Panc1 (cell line): ENCODE measurements at regions not wholly inside any gene's neighbourhood (a gene's known extent, or its start where the extent isn't known, plus 50 kb on each side); places are given as distances from the start of the nearest gene placed in this dataset.

Experiments used
- ATAC-seq: fragments of 200-7000 bp; cut with Tn5 transposase; 2 replicates; pipeline ENCODE4 v1.9.1; 2020; ENCODE audit warnings: mild to moderate bottlenecking, moderate library complexity
- BruUV-seq: library from RNA; stranded (reverse); fragments of 400-500 nt; replicated peaks from 2 replicates; lab custom pipeline; 2021; lab: Mats Ljungman, UMichigan
- CTCF ChIA-PET: fragments of 300-600 bp; sonication (Branson Sonifier 250); formaldehyde crosslinking; loops from one replicate; lab custom pipeline; 2022; ENCODE audit warnings: antibody characterized with exemption; lab: Charles Lee
- POLR2A ChIA-PET: fragments of 300-600 bp; sonication (Branson Sonifier 250); formaldehyde crosslinking; loops from one replicate; lab custom pipeline; 2022; ENCODE audit warnings: antibody characterized with exemption; lab: Charles Lee
- DNase-seq: peaks from one replicate; pipeline ENCODE4 v3.0.0-alpha.2; 2010; ENCODE audit warnings: low read depth, low spot score
- H3K27ac ChIP-seq: 2 replicates; pipeline ENCODE4 v1.5.1; 2011; ENCODE audit warnings: mild to moderate bottlenecking, low read length, inconsistent platforms
- H3K27me3 ChIP-seq: fragments of 200-500 bp; sonication (Bioruptor generic); 2 replicates; pipeline ENCODE4 v1.6.0; 2014; ENCODE audit warnings: low read length, inconsistent platforms; ENCODE audit not compliant: control insufficient read depth, insufficient read depth
- H3K36me3 ChIP-seq: fragments of 200-500 bp; sonication (Bioruptor generic); 2 replicates; pipeline ENCODE4 v1.5.1; 2014; ENCODE audit warnings: inconsistent platforms, mild to moderate bottlenecking, low read length, moderate library complexity; ENCODE audit not compliant: control insufficient read depth, insufficient read depth
- H3K4me1 ChIP-seq: 2 replicates; pipeline ENCODE4 v1.5.1; 2011; ENCODE audit warnings: inconsistent platforms, mild to moderate bottlenecking, low read length, moderate library complexity; ENCODE audit not compliant: control insufficient read depth, insufficient read depth
- H3K4me3 ChIP-seq, 2 experiments: 2 replicates each; pipeline ENCODE4 v1.5.1; 2011 to 2012; ENCODE audit warnings: low read depth in 2 of 2, low read length in 2 of 2, mild to moderate bottlenecking in 2 of 2, inconsistent platforms in 1 of 2, moderate library complexity in 1 of 2
- H3K9me3 ChIP-seq: fragments of 200-500 bp; sonication (Bioruptor generic); 2 replicates; pipeline ENCODE4 v1.5.1; 2014; ENCODE audit warnings: low read depth, mild to moderate bottlenecking, inconsistent platforms, low read length, moderate library complexity; ENCODE audit not compliant: control insufficient read depth, insufficient read depth
- CTCF ChIP-seq: fragments of 450-650 bp; IDR thresholded peaks from 2 replicates; pipeline ENCODE4 v1.5.1; 2017; ENCODE audit warnings: mild to moderate bottlenecking
- POLR2AphosphoS5 ChIP-seq: IDR thresholded peaks from 2 replicates; pipeline ENCODE4 v1.6.1; 2012; ENCODE audit warnings: mild to moderate bottlenecking, low read depth, low read length, moderate library complexity
- REST ChIP-seq, 2 experiments: IDR thresholded peaks; 2 replicates each; pipeline ENCODE4 v1.6.1; 2011 to 2012; ENCODE audit warnings: low read depth in 2 of 2, control low read depth in 1 of 2, low read length in 1 of 2, mild to moderate bottlenecking in 1 of 2, moderate library complexity in 1 of 2; ENCODE audit not compliant: insufficient read depth in 1 of 2
- SIN3A ChIP-seq: IDR thresholded peaks from 2 replicates; pipeline ENCODE4 v1.6.1; 2012; ENCODE audit warnings: low read depth, mild to moderate bottlenecking, low read length, moderate library complexity, borderline replicate concordance; ENCODE audit not compliant: insufficient read depth
- TCF7L2 ChIP-seq: IDR thresholded peaks from 2 replicates; pipeline ENCODE4 v1.6.1; 2011; ENCODE audit warnings: mild to moderate bottlenecking, low read depth, low read length, inconsistent platforms
- in situ Hi-C: cut with HindIII; loops from 2 replicates; pipeline ENCODE4 v1.10.0; 2016; ENCODE audit warnings: low sequenced_read_pairs, low pct_unique_long_range_greater_than_20kb
- intact Hi-C: fragments of 100-400 bp; cut with micrococcal nuclease; formaldehyde crosslinking; loops from one replicate; pipeline ENCODE4 v1.10.0; 2022; ENCODE audit not compliant: unreplicated experiment

DNA sequence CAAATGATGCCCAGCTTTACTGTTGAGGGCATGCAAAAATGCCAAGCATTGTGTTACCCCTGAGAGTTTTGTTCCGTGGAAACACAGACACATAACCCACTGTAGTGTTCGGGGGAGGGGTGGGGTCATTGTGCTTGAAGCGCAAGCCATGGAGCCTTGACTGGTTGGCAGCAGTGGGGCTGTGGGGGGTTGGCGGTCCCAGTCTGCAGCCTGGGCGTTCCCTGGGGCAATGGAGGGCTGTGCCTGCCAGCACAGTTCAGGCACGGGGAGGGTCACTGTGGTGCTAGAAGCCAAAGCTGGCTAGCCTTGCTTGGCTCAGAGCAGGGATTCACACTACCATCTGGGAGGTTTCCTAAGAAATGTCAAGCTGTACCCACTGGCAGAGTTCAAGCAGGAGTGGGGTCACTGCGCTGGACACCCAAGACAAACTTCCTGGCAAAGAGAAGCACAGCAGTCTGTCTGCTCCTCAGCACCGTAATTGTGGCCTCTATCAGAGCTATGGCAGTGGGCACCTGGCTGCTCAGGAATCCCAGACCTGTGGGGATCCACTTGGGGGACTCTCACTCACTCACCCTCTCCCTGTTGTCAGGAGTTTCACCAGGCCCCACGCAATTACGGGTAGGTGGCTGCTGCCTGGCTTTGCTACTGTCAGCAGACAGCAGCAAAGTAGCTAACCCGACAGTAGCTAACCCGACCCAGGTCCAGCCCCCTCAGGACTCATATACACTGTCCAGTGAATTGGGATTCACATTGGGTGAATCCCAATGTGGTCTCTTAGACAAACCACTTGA is 292.4 kb downstream of the ZWINT start:
- ATAC-seq (no peak), DNase-seq (no peak)
- in situ Hi-C loops, result no loop called here
- H3K27ac ChIP-seq, result no peak overlapping the region
- ChIA-PET POLR2A (interaction anchor here (0.6 kb wide), 1 partner anchor 142 kb away, joined by 4 read pairs; no protein-coding TSS in a partner anchor), CTCF (no interaction called here)
- H3K4me1 ChIP-seq, result no peaks in the 10 kb centered on the region
- H3K36me3 ChIP-seq, result no peaks in the 10 kb centered on the region
- no peaks in the 10 kb centered on the region for H3K9me3 ChIP-seq
- H3K4me3 ChIP-seq, result no peak overlapping the region
- no TSS peak for BruUV-seq
- TF ChIP-seq TCF7L2 (no peak), REST (IDR thresholded peaks at IDR 0.05; ENCODE audit: insufficient read depth in 1 of 2, low read depth in 2 of 2, low read length in 1 of 2) (no peak), SIN3A (no peak), POLR2AphosphoS5 (no peak), CTCF (no peak)
- H3K27me3 ChIP-seq, result no peaks in the 10 kb centered on the region
- intact Hi-C loops, result no loop called here

DNA sequence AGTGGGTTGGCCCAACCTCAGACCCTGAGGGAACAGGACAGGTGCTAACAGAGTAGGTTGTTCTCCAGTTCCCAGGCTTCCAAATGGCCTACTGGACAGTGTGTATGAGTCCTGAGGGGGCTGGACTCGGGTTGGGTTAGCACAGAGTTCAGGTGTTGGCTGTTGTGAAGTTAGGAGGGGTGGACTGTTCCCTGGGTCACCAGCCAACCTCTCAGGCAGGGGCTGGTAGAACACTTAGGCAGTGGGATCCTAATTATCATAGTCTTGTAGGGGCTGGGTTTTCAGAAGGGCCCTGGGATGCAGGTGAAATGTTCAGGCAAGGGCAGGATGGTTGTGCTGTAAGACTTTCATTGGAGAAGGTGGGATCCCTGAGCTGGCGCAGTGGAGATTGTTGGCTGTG is 293.0 kb downstream of the ZWINT start:
- in situ Hi-C loops (no loop called here), intact Hi-C loops (no loop called here)
- Histone ChIP-seq H3K36me3 (no peaks in the 10 kb centered on the region), H3K4me1 (no peaks in the 10 kb centered on the region), H3K4me3 (no peak overlapping the region), H3K27me3 (no peaks in the 10 kb centered on the region), H3K9me3 (no peaks in the 10 kb centered on the region), H3K27ac (no peak overlapping the region)
- DNase-seq, result no peak
- ATAC-seq, result no peak
- CTCF ChIA-PET, result no interaction called here
- no TSS peak for BruUV-seq
- TF ChIP-seq CTCF (no peak), SIN3A (no peak)
- POLR2A ChIA-PET, result no interaction called here
